GM12873 (cell line): ENCODE measurements at regions not wholly inside any gene's neighbourhood (a gene's known extent, or its start where the extent isn't known, plus 50 kb on each side); places are given as distances from the start of the nearest gene placed in this dataset.

ENCODE experiments used
- CTCF ChIP-seq: IDR thresholded peaks from 2 replicates; pipeline ENCODE4 v1.5.1; 2012; ENCODE audit warnings: low read depth, mild to moderate bottlenecking, moderate library complexity, low read length, control low read depth; ENCODE audit not compliant: insufficient read depth; ENCODE audit errors: missing control alignments

- TF ChIP-seq CTCF = no peak
Observed at GRCh38 chr4:184950117-184950830, 68.0 kb upstream of the HELT start.

GRCh38 chr4:184950926-184951325, 67.4 kb upstream of the HELT start:
- TF ChIP-seq CTCF = no peak

- no peak for TF ChIP-seq CTCF
Observed at GRCh38 chr4:184951668-184952160, 66.6 kb upstream of the HELT start.

GRCh38 chr4:184952522-184952921, 65.8 kb upstream of the HELT start:
- TF ChIP-seq CTCF = no peak

GRCh38 chr4:184953421-184953945, 64.8 kb upstream of the HELT start:
- TF ChIP-seq CTCF = no peak

- TF ChIP-seq CTCF = no peak
Observed at GRCh38 chr4:184953971-184954370, 64.3 kb upstream of the HELT start.

GRCh38 chr4:184954482-184954881, 63.8 kb upstream of the HELT start:
- TF ChIP-seq CTCF = no peak
